ENCODE measurements at regions not wholly inside any gene's neighbourhood (a gene's known extent, or its start where the extent isn't known, plus 50 kb on each side); places are given as distances from the start of the nearest gene placed in this dataset.

GRCh38 chr3:99529265-99529664 lies 109.1 kb upstream of the COL8A1 start:
- H3K27me3 ChIP-seq (ENCODE audit: control insufficient read depth in 1 of 2, insufficient read depth in 2 of 2, low read length in 2 of 2), result no peaks in the 10 kb centered on the region
- H3K79me2 ChIP-seq (ENCODE audit: insufficient read depth, low read length), result no peaks in the 10 kb centered on the region
- DNase-seq (ENCODE audit: low spot score), result no peak
- ATAC-seq, result no peak
- ChIA-PET CTCF (ENCODE audit: low intra/inter-chr PET ratio, low total read pairs) (no interaction called here), POLR2A (no interaction called here)
- 0% methylated on average over 1 of the region's 1 CpG for WGBS (ENCODE audit: low lambda C conversion rate)
- intact Hi-C loops (cut with micrococcal nuclease; ENCODE audit: unreplicated experiment), result no loop called here
- TF ChIP-seq CBFB (CRISPR knock-in tag; IDR thresholded peaks at IDR 0.05), result no peak
- TF ChIP-seq HDAC1 (CRISPR knock-in tag; IDR thresholded peaks at IDR 0.05), result no peak
- TF ChIP-seq TEAD3 (CRISPR knock-in tag; optimal IDR thresholded peaks at IDR 0.05; ENCODE audit: borderline replicate concordance), result no peak
- TF ChIP-seq NFYC (CRISPR knock-in tag; IDR thresholded peaks at IDR 0.05), result no peak
- no peak for TF ChIP-seq RFX5 (IDR thresholded peaks at IDR 0.05; ENCODE audit: low read depth, low read length)
- TF ChIP-seq NFIB (CRISPR knock-in tag; IDR thresholded peaks at IDR 0.05; ENCODE audit: borderline replicate concordance), result no peak
- no peak for TF ChIP-seq KAT2B (IDR thresholded peaks at IDR 0.05; ENCODE audit: borderline replicate concordance, low read depth, low read length)
- no peak for TF ChIP-seq ZNF616 (CRISPR knock-in tag; IDR thresholded peaks at IDR 0.05; ENCODE audit: low read depth)
- no peak for TF ChIP-seq ZFP91 (CRISPR knock-in tag; IDR thresholded peaks at IDR 0.05; ENCODE audit: borderline replicate concordance)
- no peaks in the 10 kb centered on the region for H4K20me1 ChIP-seq (ENCODE audit: insufficient read depth, low read length)
- H3K9ac ChIP-seq (ENCODE audit: insufficient read depth, low read depth, low read length), result no peak overlapping the region
- H3K4me1 ChIP-seq (ENCODE audit: insufficient read depth, low read length), result no peaks in the 10 kb centered on the region
- no peaks in the 10 kb centered on the region for H3K36me3 ChIP-seq (replicated peaks in 1 of 2; ENCODE audit: control insufficient read depth in 1 of 2, insufficient read depth in 2 of 2, low read length in 2 of 2)
- H3K4me3 ChIP-seq (replicated peaks in 1 of 3; ENCODE audit: insufficient read depth in 1 of 3, low read depth in 2 of 3, low read length in 3 of 3), result no peak overlapping the region
- H3K9me3 ChIP-seq (ENCODE audit: low read length), result no peaks in the 10 kb centered on the region
- FAIRE-seq, result no peak
- no peak overlapping the region for H3K4me2 ChIP-seq (ENCODE audit: low read depth, low read length)
- no TSS peak for BruUV-seq (replicated peaks)
- H3K27ac ChIP-seq (ENCODE audit: extremely low read length, insufficient read depth, low read length), result no peak overlapping the region
- no peak overlapping the region for H2AFZ ChIP-seq (ENCODE audit: low read length)
- in situ Hi-C loops (cut with HindIII; ENCODE audit: extremely low pct_ligation_motif_present, low pct_unique_long_range_greater_than_20kb), result no loop called here

GRCh38 chr3:99526921-99527320 lies 111.5 kb upstream of the COL8A1 start:
- in situ Hi-C loops (cut with HindIII; ENCODE audit: extremely low pct_ligation_motif_present, low pct_unique_long_range_greater_than_20kb), result no loop called here
- no peaks in the 10 kb centered on the region for H3K4me1 ChIP-seq (ENCODE audit: insufficient read depth, low read length)
- no peaks in the 10 kb centered on the region for H3K9me3 ChIP-seq (ENCODE audit: low read length)
- FAIRE-seq (no peak), DNase-seq (ENCODE audit: low spot score) (no peak), ATAC-seq (no peak)
- H3K27ac ChIP-seq (ENCODE audit: extremely low read length, insufficient read depth, low read length), result no peak overlapping the region
- H3K9ac ChIP-seq (ENCODE audit: insufficient read depth, low read depth, low read length), result no peak overlapping the region
- H3K27me3 ChIP-seq (ENCODE audit: control insufficient read depth in 1 of 2, insufficient read depth in 2 of 2, low read length in 2 of 2), result no peaks in the 10 kb centered on the region
- no peak overlapping the region for H3K4me2 ChIP-seq (ENCODE audit: low read depth, low read length)
- H3K4me3 ChIP-seq (replicated peaks in 1 of 3; ENCODE audit: insufficient read depth in 1 of 3, low read depth in 2 of 3, low read length in 3 of 3), result no peak overlapping the region
- H3K79me2 ChIP-seq (ENCODE audit: insufficient read depth, low read length), result no peaks in the 10 kb centered on the region
- CTCF ChIA-PET (ENCODE audit: low intra/inter-chr PET ratio, low total read pairs), result no interaction called here
- no TSS peak for BruUV-seq (replicated peaks)
- H3K36me3 ChIP-seq (replicated peaks in 1 of 2; ENCODE audit: control insufficient read depth in 1 of 2, insufficient read depth in 2 of 2, low read length in 2 of 2), result no peaks in the 10 kb centered on the region
- POLR2A ChIA-PET, result no interaction called here
- intact Hi-C loops (cut with micrococcal nuclease; ENCODE audit: unreplicated experiment), result no loop called here
- no peak overlapping the region for H2AFZ ChIP-seq (ENCODE audit: low read length)
- no peaks in the 10 kb centered on the region for H4K20me1 ChIP-seq (ENCODE audit: insufficient read depth, low read length)
- 1% methylated on average over 4 of the region's 4 CpGs for WGBS (ENCODE audit: low lambda C conversion rate)
- TF ChIP-seq ZNF484 (CRISPR knock-in tag; IDR thresholded peaks at IDR 0.05; ENCODE audit: borderline replicate concordance, low read depth) (no peak), ATF7-NPFF (CRISPR knock-in tag; IDR thresholded peaks at IDR 0.05; ENCODE audit: low read depth) (no peak), ZMAT3 (CRISPR knock-in tag; conservative IDR thresholded peaks at IDR 0.05) (no peak), FOXP4 (CRISPR knock-in tag; IDR thresholded peaks at IDR 0.05) (no peak), HDAC2 (CRISPR knock-in tag; IDR thresholded peaks at IDR 0.05) (no peak)

All from HepG2 (cell line).